Thyroid gland (tissue), 4 donors: ENCODE measurements at regions not wholly inside any gene's neighbourhood (a gene's known extent, or its start where the extent isn't known, plus 50 kb on each side); places are given as distances from the start of the nearest gene placed in this dataset.

Experiments
- POLR2A ChIP-seq, 2 donors: fragments of 450-650 bp; IDR thresholded peaks; one replicate each; pipeline ENCODE4 v1.6.1; 2017; ENCODE audit warnings: antibody characterized with exemption in 2 of 2, mild to moderate bottlenecking in 2 of 2, moderate library complexity in 1 of 2
- TF ChIP-seq, protein P1 (sequence below), 6 experiments: fragments of 200-600 bp in 3 of 6; fragments of 450-650 bp in 3 of 6; sonication (generic) in 3 of 6; IDR thresholded peaks; one replicate each; pipeline ENCODE4 v1.5.1; 2016 to 2019; ENCODE audit warnings: antibody characterized with exemption in 6 of 6, mild to moderate bottlenecking in 2 of 6, inconsistent platforms in 1 of 6, moderate library complexity in 1 of 6

- TF ChIP-seq POLR2A (IDR thresholded peaks at IDR 0.05), result no peak
- TF ChIP-seq, protein P1, sequence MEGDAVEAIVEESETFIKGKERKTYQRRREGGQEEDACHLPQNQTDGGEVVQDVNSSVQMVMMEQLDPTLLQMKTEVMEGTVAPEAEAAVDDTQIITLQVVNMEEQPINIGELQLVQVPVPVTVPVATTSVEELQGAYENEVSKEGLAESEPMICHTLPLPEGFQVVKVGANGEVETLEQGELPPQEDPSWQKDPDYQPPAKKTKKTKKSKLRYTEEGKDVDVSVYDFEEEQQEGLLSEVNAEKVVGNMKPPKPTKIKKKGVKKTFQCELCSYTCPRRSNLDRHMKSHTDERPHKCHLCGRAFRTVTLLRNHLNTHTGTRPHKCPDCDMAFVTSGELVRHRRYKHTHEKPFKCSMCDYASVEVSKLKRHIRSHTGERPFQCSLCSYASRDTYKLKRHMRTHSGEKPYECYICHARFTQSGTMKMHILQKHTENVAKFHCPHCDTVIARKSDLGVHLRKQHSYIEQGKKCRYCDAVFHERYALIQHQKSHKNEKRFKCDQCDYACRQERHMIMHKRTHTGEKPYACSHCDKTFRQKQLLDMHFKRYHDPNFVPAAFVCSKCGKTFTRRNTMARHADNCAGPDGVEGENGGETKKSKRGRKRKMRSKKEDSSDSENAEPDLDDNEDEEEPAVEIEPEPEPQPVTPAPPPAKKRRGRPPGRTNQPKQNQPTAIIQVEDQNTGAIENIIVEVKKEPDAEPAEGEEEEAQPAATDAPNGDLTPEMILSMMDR (IDR thresholded peaks at IDR 0.05), result no peak
Measured at GRCh38 chr1:65538664-65539063, 118.2 kb downstream of the LEPR start.
